ENCODE measurements at regions not wholly inside any gene's neighbourhood (a gene's known extent, or its start where the extent isn't known, plus 50 kb on each side); places are given as distances from the start of the nearest gene placed in this dataset.

- Histone ChIP-seq H3K27me3 (no peaks in the 10 kb centered on the region), H3K4me1 (no peaks in the 10 kb centered on the region), H3K4me3 (no peak overlapping the region), H3K27ac (no peak overlapping the region), H3K36me3 (no peaks in the 10 kb centered on the region), H3K9me3 (no peaks in the 10 kb centered on the region)
- TF ChIP-seq CTCF (IDR thresholded peaks at IDR 0.05) = no peak
- DNase-seq (ENCODE audit: low spot score) = no peak
These were observed 1015.8 kb downstream of the SORCS3 start for GRCh38 chr10:105656856-105657255.

- no peak overlapping the region for H3K4me3 ChIP-seq
- no peak for TF ChIP-seq CTCF (IDR thresholded peaks at IDR 0.05)
- no peak overlapping the region for H3K27ac ChIP-seq
- H3K27me3 ChIP-seq = no peaks in the 10 kb centered on the region
- no peaks in the 10 kb centered on the region for H3K9me3 ChIP-seq
- no peaks in the 10 kb centered on the region for H3K4me1 ChIP-seq
- DNase-seq (ENCODE audit: low spot score) = no peak
- H3K36me3 ChIP-seq = no peaks in the 10 kb centered on the region
These were observed 1009.2 kb downstream of the SORCS3 start for GRCh38 chr10:105650306-105650705.

DNA sequence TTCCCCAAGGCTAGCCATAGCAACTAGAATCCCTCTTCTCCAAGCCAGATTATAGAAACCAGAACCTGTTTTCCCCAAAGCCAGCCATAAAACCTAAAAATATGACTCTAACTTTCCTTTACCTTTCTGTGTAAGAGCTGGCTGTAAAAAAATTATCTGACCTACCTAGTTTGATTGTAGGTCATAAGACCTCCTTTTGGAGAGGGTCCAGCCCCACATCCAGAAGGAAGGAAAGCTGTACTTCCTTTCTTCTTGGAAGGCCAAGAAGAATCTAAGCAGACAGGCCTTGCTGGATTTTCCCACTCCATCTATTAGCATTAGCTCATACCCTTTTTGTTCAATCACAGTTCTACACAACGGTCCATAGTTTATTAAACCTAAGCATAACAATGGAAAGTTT, 1006.3 kb downstream of the SORCS3 start:
- no peak for TF ChIP-seq CTCF (IDR thresholded peaks at IDR 0.05)
- H3K4me3 ChIP-seq = no peak overlapping the region
- no peak overlapping the region for H3K27ac ChIP-seq
- no peaks in the 10 kb centered on the region for H3K36me3 ChIP-seq
- H3K27me3 ChIP-seq = no peaks in the 10 kb centered on the region
- H3K9me3 ChIP-seq = no peaks in the 10 kb centered on the region
- H3K4me1 ChIP-seq = no peaks in the 10 kb centered on the region
- no peak for DNase-seq (ENCODE audit: low spot score)

DNA sequence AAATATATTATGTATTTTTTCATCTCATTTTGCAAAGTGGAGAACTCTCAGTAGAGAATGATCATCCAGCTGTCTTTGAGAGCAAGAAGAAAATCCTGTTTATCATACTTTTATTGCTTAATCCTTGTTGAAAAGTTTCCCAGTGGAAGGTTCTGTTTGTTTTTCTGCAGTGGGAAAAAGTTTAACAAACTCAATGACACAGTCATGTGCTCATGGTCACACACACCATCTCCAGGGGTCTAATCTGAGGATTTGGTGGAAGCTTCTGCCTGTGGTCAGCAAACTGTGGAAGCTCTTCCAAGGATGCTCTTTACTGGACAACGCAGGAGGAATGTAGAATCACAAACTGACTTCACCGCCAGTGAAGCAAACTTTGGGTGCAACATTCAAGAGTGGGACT, 1003.9 kb downstream of the SORCS3 start:
- DNase-seq (ENCODE audit: low spot score) = no peak
- no peaks in the 10 kb centered on the region for H3K36me3 ChIP-seq
- no peaks in the 10 kb centered on the region for H3K27me3 ChIP-seq
- TF ChIP-seq CTCF (IDR thresholded peaks at IDR 0.05) = no peak
- no peak overlapping the region for H3K4me3 ChIP-seq
- no peaks in the 10 kb centered on the region for H3K4me1 ChIP-seq
- H3K27ac ChIP-seq = no peak overlapping the region
- H3K9me3 ChIP-seq = no peaks in the 10 kb centered on the region

- H3K9me3 ChIP-seq = no peaks in the 10 kb centered on the region
- no peak overlapping the region for H3K4me3 ChIP-seq
- no peaks in the 10 kb centered on the region for H3K36me3 ChIP-seq
- DNase-seq (ENCODE audit: low spot score) = no peak
- H3K4me1 ChIP-seq = no peaks in the 10 kb centered on the region
- H3K27ac ChIP-seq = no peak overlapping the region
- no peak for TF ChIP-seq CTCF (IDR thresholded peaks at IDR 0.05)
- H3K27me3 ChIP-seq = no peaks in the 10 kb centered on the region
These were observed 1003.5 kb downstream of the SORCS3 start for GRCh38 chr10:105644559-105644958.

- no peak overlapping the region for H3K4me3 ChIP-seq
- H3K9me3 ChIP-seq = no peaks in the 10 kb centered on the region
- TF ChIP-seq CTCF (IDR thresholded peaks at IDR 0.05) = no peak
- H3K27ac ChIP-seq = no peak overlapping the region
- no peak for DNase-seq (ENCODE audit: low spot score)
- no peaks in the 10 kb centered on the region for H3K4me1 ChIP-seq
- no peaks in the 10 kb centered on the region for H3K27me3 ChIP-seq
- no peaks in the 10 kb centered on the region for H3K36me3 ChIP-seq
These were observed 1003.0 kb downstream of the SORCS3 start for GRCh38 chr10:105644091-105644490.

All from right atrium auricular region (tissue), 2 donors.